ENCODE measurements at regions not wholly inside any gene's neighbourhood (a gene's known extent, or its start where the extent isn't known, plus 50 kb on each side); places are given as distances from the start of the nearest gene placed in this dataset.

GRCh38 chrX:56025872-56026571, 206.1 kb upstream of the KLF8 start:
- Histone ChIP-seq H3K4me3 (no peak overlapping the region), H3K27me3 (no peaks in the 10 kb centered on the region), H3K9me3 (replicated peaks in 1 of 3) (no peaks in the 10 kb centered on the region), H3K36me3 (replicated peaks in 1 of 2) (no peaks in the 10 kb centered on the region), H3K27ac (no peak overlapping the region), H3K4me1 (replicated peaks in 1 of 2) (no peaks in the 10 kb centered on the region)
- WGBS, 4 donors: 78 to 94% (median 89%) methylated on average over 10 to 11 of the region's 11 CpGs
- intact Hi-C loops (cut with DNase I): no loop called here
- TF ChIP-seq CTCF (IDR thresholded peaks at IDR 0.05) (no peak), POLR2A (IDR thresholded peaks at IDR 0.05) (no peak)
- DNase-seq: no peak

- Histone ChIP-seq H3K27ac (no peak overlapping the region), H3K9me3 (replicated peaks in 1 of 3) (no peaks in the 10 kb centered on the region), H3K4me1 (replicated peaks in 1 of 2) (no peaks in the 10 kb centered on the region), H3K27me3 (no peaks in the 10 kb centered on the region), H3K36me3 (replicated peaks in 1 of 2) (no peaks in the 10 kb centered on the region), H3K4me3 (no peak overlapping the region)
- no peak for DNase-seq
- TF ChIP-seq POLR2A (IDR thresholded peaks at IDR 0.05): no peak
- TF ChIP-seq CTCF (IDR thresholded peaks at IDR 0.05): no peak
- 85 to 96% (median 88%) methylated on average over 4 of the region's 4 CpGs for WGBS, 4 donors
- intact Hi-C loops (cut with DNase I): no loop called here
Observed at GRCh38 chrX:56026815-56027214, 205.3 kb upstream of the KLF8 start.

GRCh38 chrX:56029188-56029587, 203.0 kb upstream of the KLF8 start:
- TF ChIP-seq CTCF (IDR thresholded peaks at IDR 0.05) (no peak), POLR2A (IDR thresholded peaks at IDR 0.05) (no peak)
- H3K4me1 ChIP-seq (replicated peaks in 1 of 2): no peaks in the 10 kb centered on the region
- intact Hi-C loops (cut with DNase I): no loop called here
- no peak overlapping the region for H3K4me3 ChIP-seq
- H3K9me3 ChIP-seq (replicated peaks in 1 of 3): no peaks in the 10 kb centered on the region
- WGBS, 4 donors: 66 to 80% (median 74%) methylated on average over 4 to 5 of the region's 5 CpGs
- no peaks in the 10 kb centered on the region for H3K36me3 ChIP-seq (replicated peaks in 1 of 2)
- H3K27me3 ChIP-seq: no peaks in the 10 kb centered on the region
- H3K27ac ChIP-seq: no peak overlapping the region
- no peak for DNase-seq

GRCh38 chrX:56029691-56030090, 202.5 kb upstream of the KLF8 start:
- WGBS, 4 donors: 85 to 97% (median 93%) methylated on average over 8 of the region's 8 CpGs

More at GRCh38 chrX:56029691-56030090, 202.5 kb upstream of the KLF8 start:
- Histone ChIP-seq H3K4me3 (no peak overlapping the region), H3K9me3 (replicated peaks in 1 of 3) (no peaks in the 10 kb centered on the region), H3K4me1 (replicated peaks in 1 of 2) (no peaks in the 10 kb centered on the region), H3K36me3 (replicated peaks in 1 of 2) (no peaks in the 10 kb centered on the region), H3K27ac (no peak overlapping the region), H3K27me3 (no peaks in the 10 kb centered on the region)
- no peak for DNase-seq
- TF ChIP-seq POLR2A (IDR thresholded peaks at IDR 0.05) (no peak), CTCF (IDR thresholded peaks at IDR 0.05) (no peak)
- intact Hi-C loops (cut with DNase I): no loop called here
